GM23248 (cell line): ENCODE measurements at regions not wholly inside any gene's neighbourhood (a gene's known extent, or its start where the extent isn't known, plus 50 kb on each side); places are given as distances from the start of the nearest gene placed in this dataset.

Experiments
- EZH2 ChIP-seq: fragments of 200-600 bp; sonication (generic); IDR thresholded peaks from 2 replicates; pipeline ENCODE4 v1.6.1; 2018; ENCODE audit warnings: antibody characterized with exemption, mild to moderate bottlenecking; ENCODE audit not compliant: insufficient read depth, poor library complexity, severe bottlenecking
- EZH2phosphoT487 ChIP-seq: fragments of 200-600 bp; sonication (generic); IDR thresholded peaks from 2 replicates; pipeline ENCODE4 v1.6.1; 2018; ENCODE audit warnings: antibody characterized with exemption, moderate library complexity, mild to moderate bottlenecking, low read depth; ENCODE audit not compliant: insufficient read depth

GRCh38 chr2:77831471-77831870 lies 309.3 kb upstream of the LRRTM4 start:
- no peak for TF ChIP-seq EZH2phosphoT487
- no peak for TF ChIP-seq EZH2
